T1000 (cell line): ENCODE measurements at regions not wholly inside any gene's neighbourhood (a gene's known extent, or its start where the extent isn't known, plus 50 kb on each side); places are given as distances from the start of the nearest gene placed in this dataset.
"Not testable (repeated sequence)": the region's sequence is repeated elsewhere in the genome, so short reads cannot be mapped to it uniquely, and the experiment has no call there.

ENCODE experiments used
- DNase-seq: peaks from one replicate; lab custom pipeline; 2025; ENCODE audit warnings: mixed read lengths; lab: John Stamatoyannopoulos, UW

GRCh38 chr6:119814609-119815400, 465.2 kb upstream of the MAN1A1 start:
- DNase-seq: no peak

GRCh38 chr6:119802464-119802863, 452.9 kb upstream of the MAN1A1 start:
- DNase-seq: no peak

GRCh38 chr6:119801056-119801455, 451.5 kb upstream of the MAN1A1 start:
- DNase-seq: no peak

GRCh38 chr6:119800526-119800925, 451.0 kb upstream of the MAN1A1 start:
- no peak for DNase-seq

GRCh38 chr6:119799596-119800509, 450.3 kb upstream of the MAN1A1 start:
- no peak for DNase-seq

GRCh38 chr6:119791736-119792135, 442.2 kb upstream of the MAN1A1 start:
- DNase-seq: no peak

- no peak for DNase-seq
Observed at GRCh38 chr6:119781365-119781764, 431.8 kb upstream of the MAN1A1 start.

- no peak for DNase-seq
Observed at GRCh38 chr6:119768201-119768600, 418.6 kb upstream of the MAN1A1 start.

- DNase-seq: no peak
Observed at GRCh38 chr6:119764927-119765681, 415.5 kb upstream of the MAN1A1 start.

- no peak for DNase-seq
Observed at GRCh38 chr6:119760046-119760445, 410.5 kb upstream of the MAN1A1 start.

- DNase-seq: no peak
Observed at GRCh38 chr6:119758385-119758784, 408.8 kb upstream of the MAN1A1 start.

GRCh38 chr6:119757467-119757866, 407.9 kb upstream of the MAN1A1 start:
- DNase-seq: no peak

GRCh38 chr6:119749335-119749734, 399.8 kb upstream of the MAN1A1 start:
- no peak for DNase-seq

- not testable (repeated sequence) for DNase-seq
Observed at GRCh38 chr6:119748535-119748934, 399.0 kb upstream of the MAN1A1 start.

- peak; percentile 14 for DNase-seq
Observed at GRCh38 chr6:119742188-119742803, 392.7 kb upstream of the MAN1A1 start.

- DNase-seq: no peak
Observed at GRCh38 chr6:119739769-119740168, 390.2 kb upstream of the MAN1A1 start.

- DNase-seq: no peak
Observed at GRCh38 chr6:119738425-119738824, 388.9 kb upstream of the MAN1A1 start.

GRCh38 chr6:119736296-119737021, 386.9 kb upstream of the MAN1A1 start:
- no peak for DNase-seq

- no peak for DNase-seq
Observed at GRCh38 chr6:119735530-119735929, 386.0 kb upstream of the MAN1A1 start.

- DNase-seq: no peak
Observed at GRCh38 chr6:119734227-119734626, 384.7 kb upstream of the MAN1A1 start.

- DNase-seq: no peak
Observed at GRCh38 chr6:119728935-119729334, 379.4 kb upstream of the MAN1A1 start.
